Coronary artery (tissue), 2 donors: ENCODE measurements at regions not wholly inside any gene's neighbourhood (a gene's known extent, or its start where the extent isn't known, plus 50 kb on each side); places are given as distances from the start of the nearest gene placed in this dataset.
A peak's percentile ranks its signal among the peaks of the same experiment; 100 is the strongest.

Experiments
- DNase-seq: peaks from one replicate; pipeline ENCODE4 v3.0.0-alpha.2; 2017; ENCODE audit warnings: low spot score
- H3K27ac ChIP-seq, 2 donors: fragments of 200-600 bp; sonication (generic); one replicate each; pipeline ENCODE4 v1.5.1; 2016 to 2019
- H3K4me3 ChIP-seq: fragments of 200-600 bp; sonication (generic); 2 replicates; pipeline ENCODE4 v1.5.1; 2016; ENCODE audit warnings: mild to moderate bottlenecking, moderate library complexity
- CTCF ChIP-seq: fragments of 200-600 bp; sonication (generic); IDR thresholded peaks from one replicate; pipeline ENCODE4 v1.5.1; 2019; ENCODE audit warnings: antibody characterized with exemption

GRCh38 chr3:188951734-188952133 lies 220.0 kb upstream of the TPRG1 start:
- Histone ChIP-seq H3K4me3 (no peak overlapping the region), H3K27ac (peak overlapping the region; percentile 87 to 97)
- no peak for DNase-seq
- no peak for TF ChIP-seq CTCF

- peak overlapping the region in 1 of 2 donors; percentile 47 for H3K27ac ChIP-seq
- no peak overlapping the region for H3K4me3 ChIP-seq
- peak; percentile 85 for TF ChIP-seq CTCF
- DNase-seq, result peak; percentile 86
Measured at GRCh38 chr3:188954590-188955208, 217.1 kb upstream of the TPRG1 start.

- H3K4me3 ChIP-seq, result no peak overlapping the region
- H3K27ac ChIP-seq, result peak overlapping the region; percentile 33 to 45
- TF ChIP-seq CTCF, result no peak
- DNase-seq, result no peak
Measured at GRCh38 chr3:188955919-188956318, 215.9 kb upstream of the TPRG1 start.

GRCh38 chr3:188956839-188957489 lies 214.8 kb upstream of the TPRG1 start:
- peak; percentile 51 for TF ChIP-seq CTCF
- DNase-seq, result no peak
- peak overlapping the region in 1 of 2 donors; percentile 33 for H3K27ac ChIP-seq
- no peak overlapping the region for H3K4me3 ChIP-seq

- TF ChIP-seq CTCF, result no peak
- H3K27ac ChIP-seq, result no peak overlapping the region
- DNase-seq, result no peak
Measured at GRCh38 chr3:188959013-188959412, 212.8 kb upstream of the TPRG1 start.

GRCh38 chr3:188962253-188963247 lies 209.2 kb upstream of the TPRG1 start:
- TF ChIP-seq CTCF, result no peak
- Histone ChIP-seq H3K4me3 (no peak overlapping the region), H3K27ac (peak overlapping the region; percentile 2 to 46)
- DNase-seq, result no peak

More at GRCh38 chr3:188959013-188959412, 212.8 kb upstream of the TPRG1 start:
- no peak overlapping the region for H3K4me3 ChIP-seq
